Type B pancreatic cell (in vitro differentiated cells): ENCODE measurements at regions not wholly inside any gene's neighbourhood (a gene's known extent, or its start where the extent isn't known, plus 50 kb on each side); places are given as distances from the start of the nearest gene placed in this dataset.

Experiments
- DNase-seq: peaks from one replicate; pipeline ENCODE4 v3.0.0; 2021; ENCODE audit warnings: mixed read lengths; ENCODE audit not compliant: unreplicated experiment; ENCODE audit errors: extremely low spot score
- H3K27ac Mint-ChIP-seq: 2 replicates; pipeline ENCODE4 v1.8.0; 2021; ENCODE audit warnings: mild to moderate bottlenecking, mixed read lengths
- H3K27me3 Mint-ChIP-seq: 2 replicates; pipeline ENCODE4 v1.8.0; 2021; ENCODE audit warnings: mixed read lengths
- H3K36me3 Mint-ChIP-seq: 2 replicates; pipeline ENCODE4 v1.8.0; 2021; ENCODE audit warnings: mixed read lengths
- H3K4me1 Mint-ChIP-seq: one replicate; pipeline ENCODE4 v1.8.0; 2021; ENCODE audit warnings: mixed read lengths; ENCODE audit not compliant: unreplicated experiment
- H3K4me3 Mint-ChIP-seq: 2 replicates; pipeline ENCODE4 v1.8.0; 2021; ENCODE audit warnings: mild to moderate bottlenecking, mixed read lengths
- H3K9me3 Mint-ChIP-seq: 2 replicates; pipeline ENCODE4 v1.8.0; 2021; ENCODE audit warnings: mixed read lengths
- TF ChIP-seq, protein P1 (sequence below): fragments of 200-600 bp; sonication (generic); conservative IDR thresholded peaks from 2 replicates; pipeline ENCODE4 v1.5.0; 2021; ENCODE audit warnings: antibody characterized with exemption, mild to moderate bottlenecking

DNA sequence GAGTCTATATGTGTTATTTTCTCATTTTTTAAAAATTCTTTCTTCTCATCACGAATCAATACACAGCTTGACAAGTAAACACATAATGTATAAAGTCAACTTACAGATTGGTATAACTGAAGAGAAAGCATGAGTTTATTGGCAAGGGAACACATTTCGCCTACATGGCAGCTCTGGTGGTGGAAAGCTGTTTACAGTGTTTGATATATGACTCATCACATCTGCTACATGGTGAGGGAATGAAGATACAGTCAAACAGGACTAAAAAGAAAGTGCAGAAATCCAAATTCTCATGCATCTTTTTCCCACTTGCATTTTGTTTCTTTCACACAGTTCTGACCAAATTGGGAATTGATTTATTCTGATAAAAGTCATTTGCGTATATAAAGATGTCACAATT lies 122.2 kb upstream of the ADGRL4 start:
- no peaks in the 10 kb centered on the region for H3K9me3 Mint-ChIP-seq
- no peak overlapping the region for H3K27ac Mint-ChIP-seq
- H3K4me3 Mint-ChIP-seq = no peak overlapping the region
- no peaks in the 10 kb centered on the region for H3K4me1 Mint-ChIP-seq
- H3K27me3 Mint-ChIP-seq = no peaks in the 10 kb centered on the region
- H3K36me3 Mint-ChIP-seq = no peaks in the 10 kb centered on the region
- TF ChIP-seq, protein P1, sequence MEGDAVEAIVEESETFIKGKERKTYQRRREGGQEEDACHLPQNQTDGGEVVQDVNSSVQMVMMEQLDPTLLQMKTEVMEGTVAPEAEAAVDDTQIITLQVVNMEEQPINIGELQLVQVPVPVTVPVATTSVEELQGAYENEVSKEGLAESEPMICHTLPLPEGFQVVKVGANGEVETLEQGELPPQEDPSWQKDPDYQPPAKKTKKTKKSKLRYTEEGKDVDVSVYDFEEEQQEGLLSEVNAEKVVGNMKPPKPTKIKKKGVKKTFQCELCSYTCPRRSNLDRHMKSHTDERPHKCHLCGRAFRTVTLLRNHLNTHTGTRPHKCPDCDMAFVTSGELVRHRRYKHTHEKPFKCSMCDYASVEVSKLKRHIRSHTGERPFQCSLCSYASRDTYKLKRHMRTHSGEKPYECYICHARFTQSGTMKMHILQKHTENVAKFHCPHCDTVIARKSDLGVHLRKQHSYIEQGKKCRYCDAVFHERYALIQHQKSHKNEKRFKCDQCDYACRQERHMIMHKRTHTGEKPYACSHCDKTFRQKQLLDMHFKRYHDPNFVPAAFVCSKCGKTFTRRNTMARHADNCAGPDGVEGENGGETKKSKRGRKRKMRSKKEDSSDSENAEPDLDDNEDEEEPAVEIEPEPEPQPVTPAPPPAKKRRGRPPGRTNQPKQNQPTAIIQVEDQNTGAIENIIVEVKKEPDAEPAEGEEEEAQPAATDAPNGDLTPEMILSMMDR = no peak
- DNase-seq = no peak

DNA sequence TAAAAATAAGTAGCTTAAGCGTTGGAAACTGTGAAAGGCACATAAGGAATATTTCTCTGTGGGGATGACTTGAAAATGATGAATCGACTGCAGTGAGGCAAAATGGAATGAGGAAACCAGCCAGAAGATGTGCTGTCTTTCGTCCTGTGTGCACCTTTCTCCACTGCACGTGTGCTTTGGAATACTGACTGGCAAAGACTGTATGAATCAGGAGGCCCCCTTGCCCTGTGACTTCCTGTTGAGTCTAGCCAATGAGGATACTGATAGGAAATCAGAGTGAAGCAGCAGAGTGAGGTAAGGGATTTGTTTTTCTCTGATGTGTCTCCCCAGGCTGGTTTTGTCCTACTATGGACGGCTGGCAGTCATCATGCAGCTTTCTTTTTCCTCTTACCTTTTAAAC lies 118.2 kb upstream of the ADGRL4 start:
- Mint-ChIP-seq H3K4me3 (no peak overlapping the region), H3K9me3 (no peaks in the 10 kb centered on the region), H3K36me3 (no peaks in the 10 kb centered on the region), H3K4me1 (no peaks in the 10 kb centered on the region), H3K27ac (no peak overlapping the region), H3K27me3 (no peaks in the 10 kb centered on the region)
- no peak for DNase-seq
- TF ChIP-seq, protein P1 = no peak

DNA sequence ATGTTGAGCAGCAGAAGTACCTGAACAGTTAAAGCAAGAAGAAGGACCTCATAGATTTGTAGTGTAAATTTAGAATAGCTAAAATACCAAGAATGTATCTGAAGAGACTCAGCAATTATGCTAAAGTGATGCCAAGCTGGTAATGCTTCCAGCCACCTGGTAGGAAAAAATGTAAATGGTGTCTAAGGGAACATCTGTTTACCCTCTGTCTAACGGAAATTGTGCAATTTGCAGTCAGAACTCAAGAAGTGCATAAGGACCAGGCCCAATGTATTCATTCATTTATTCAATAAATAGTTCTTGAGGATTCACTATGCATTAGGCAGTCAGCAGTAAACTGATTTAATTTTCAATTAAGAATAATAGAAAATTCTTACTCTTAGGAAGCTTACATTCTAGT lies 116.0 kb upstream of the ADGRL4 start:
- H3K9me3 Mint-ChIP-seq = no peaks in the 10 kb centered on the region
- H3K27ac Mint-ChIP-seq = no peak overlapping the region
- H3K4me1 Mint-ChIP-seq = no peaks in the 10 kb centered on the region
- no peak for DNase-seq
- no peak overlapping the region for H3K4me3 Mint-ChIP-seq
- H3K36me3 Mint-ChIP-seq = no peaks in the 10 kb centered on the region
- H3K27me3 Mint-ChIP-seq = no peaks in the 10 kb centered on the region
- TF ChIP-seq, protein P1 = no peak

DNA sequence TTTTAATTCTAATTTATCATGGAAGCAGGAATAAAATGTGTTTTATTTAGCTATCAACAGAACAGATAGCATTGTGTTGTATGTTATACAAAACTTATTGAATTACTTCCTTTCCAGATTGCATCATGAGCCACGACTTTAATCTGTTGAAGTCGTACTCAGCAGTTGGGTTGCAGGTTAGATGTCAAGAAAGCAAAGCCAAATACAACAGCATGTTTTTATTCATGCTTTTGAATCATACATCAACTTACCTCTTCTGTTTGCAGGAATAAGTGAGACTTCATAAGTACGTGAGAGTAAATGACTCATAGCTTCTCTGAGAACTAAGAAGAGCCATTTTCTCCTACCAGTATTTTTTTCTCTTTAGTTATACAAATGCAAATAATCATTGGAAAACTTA lies 110.8 kb upstream of the ADGRL4 start:
- DNase-seq = no peak
- Mint-ChIP-seq H3K9me3 (no peaks in the 10 kb centered on the region), H3K27me3 (no peaks in the 10 kb centered on the region), H3K4me1 (no peaks in the 10 kb centered on the region), H3K4me3 (no peak overlapping the region), H3K27ac (no peak overlapping the region), H3K36me3 (no peaks in the 10 kb centered on the region)
- TF ChIP-seq, protein P1 = no peak

DNA sequence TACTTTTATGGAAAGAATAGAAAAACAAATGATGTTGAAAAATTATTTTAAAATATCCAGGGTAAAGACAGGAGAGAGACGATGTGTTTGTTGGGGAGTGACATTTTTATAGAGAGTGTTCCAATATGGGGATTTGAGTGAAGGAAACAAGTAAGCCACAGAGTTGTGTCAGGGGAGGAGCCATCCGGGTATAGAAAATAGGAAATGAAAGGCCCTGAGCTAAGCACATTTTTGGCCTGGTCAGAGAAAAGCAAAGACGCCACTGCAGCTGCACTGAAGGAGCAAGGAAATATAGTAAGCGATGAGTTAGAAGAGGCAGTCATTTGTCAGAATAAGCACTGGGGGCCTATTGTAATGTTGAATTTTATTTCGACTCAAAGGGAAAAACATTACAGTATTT lies 107.3 kb upstream of the ADGRL4 start:
- Mint-ChIP-seq H3K4me3 (no peak overlapping the region), H3K27me3 (no peaks in the 10 kb centered on the region), H3K27ac (no peak overlapping the region), H3K9me3 (no peaks in the 10 kb centered on the region), H3K36me3 (no peaks in the 10 kb centered on the region), H3K4me1 (no peaks in the 10 kb centered on the region)
- TF ChIP-seq, protein P1 = no peak
- no peak for DNase-seq

DNA sequence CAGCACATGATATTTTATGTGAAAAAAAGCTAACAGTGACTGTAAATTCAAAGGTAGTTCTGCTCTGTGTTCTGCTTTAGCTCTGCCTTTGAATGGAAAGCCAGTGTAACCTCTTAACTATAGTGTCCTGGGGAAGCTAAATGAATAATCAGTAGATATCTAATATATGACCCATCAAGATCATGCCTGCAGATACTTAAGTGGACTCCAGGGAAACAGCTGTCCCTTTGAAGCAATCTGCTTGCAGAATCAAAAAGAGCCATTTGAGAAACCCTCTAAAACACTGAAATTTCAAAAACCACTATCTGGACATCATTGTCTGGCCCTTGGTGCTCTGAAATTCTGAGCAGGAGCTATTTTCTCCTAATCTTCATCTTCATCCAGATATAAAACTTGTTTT lies 104.2 kb upstream of the ADGRL4 start:
- Mint-ChIP-seq H3K27ac (no peak overlapping the region), H3K4me3 (no peak overlapping the region), H3K4me1 (no peaks in the 10 kb centered on the region), H3K9me3 (no peaks in the 10 kb centered on the region), H3K27me3 (no peaks in the 10 kb centered on the region), H3K36me3 (no peaks in the 10 kb centered on the region)
- TF ChIP-seq, protein P1 = no peak
- no peak for DNase-seq
